ENCODE measurements at regions not wholly inside any gene's neighbourhood (a gene's known extent, or its start where the extent isn't known, plus 50 kb on each side); places are given as distances from the start of the nearest gene placed in this dataset.

DNA sequence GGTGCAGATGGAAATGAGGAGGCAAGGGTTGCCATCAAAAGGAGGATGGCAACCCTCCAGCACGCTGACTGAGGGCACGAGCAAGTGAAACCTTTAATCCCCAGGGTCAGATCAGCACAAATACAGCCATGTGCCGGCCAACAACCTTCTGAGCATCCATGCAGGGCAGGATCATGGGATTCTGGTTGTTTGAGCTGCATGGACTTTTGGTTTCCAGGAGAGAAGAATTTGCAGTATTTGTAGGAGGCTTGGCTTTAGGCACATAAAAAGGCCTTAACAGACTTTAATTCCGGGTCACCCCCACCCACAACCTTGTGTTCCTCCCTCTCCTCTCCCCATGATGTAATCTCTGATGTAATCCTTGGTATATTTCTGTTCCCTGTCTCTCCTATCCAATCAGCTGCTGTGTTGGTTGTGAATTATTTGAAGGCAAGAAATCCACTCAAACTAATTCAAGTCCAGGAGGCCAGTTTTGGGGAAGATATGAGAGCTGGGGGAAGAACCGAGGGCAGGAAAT lies 254.3 kb downstream of the SHQ1 start:
- H3K27ac ChIP-seq (ENCODE audit: insufficient read depth, low read depth, low read length), result no peak overlapping the region
- H3K4me2 ChIP-seq (ENCODE audit: insufficient read depth, low read length), result no peak overlapping the region
- intact Hi-C loops (cut with micrococcal nuclease) (no loop called here), dilution Hi-C loops (cut with MboI; ENCODE audit: extremely low pct_ligation_motif_present, low sequenced_read_pairs) (no loop called here)
- no peaks in the 10 kb centered on the region for H4K20me1 ChIP-seq (replicated peaks; ENCODE audit: control insufficient read depth, extremely low read depth, insufficient read depth, low read length)
- H3K79me2 ChIP-seq (ENCODE audit: control insufficient read depth, insufficient read depth, low read length), result no peaks in the 10 kb centered on the region
- ChIA-PET CTCF (no interaction called here), POLR2A (no interaction called here)
- H3K9me3 ChIP-seq (replicated peaks; ENCODE audit: control insufficient read depth, insufficient read depth, low read length), result no peaks in the 10 kb centered on the region
- H3K4me1 ChIP-seq (ENCODE audit: control insufficient read depth, extremely low read depth, insufficient read depth, low read length), result no peaks in the 10 kb centered on the region
- TF ChIP-seq MAX (IDR thresholded peaks at IDR 0.05; ENCODE audit: insufficient read depth, insufficient read length), result no peak
- no peak for TF ChIP-seq POLR2AphosphoS5 (IDR thresholded peaks at IDR 0.05; ENCODE audit: insufficient read depth, low read depth, low read length)
- TF ChIP-seq MYC (IDR thresholded peaks at IDR 0.05; ENCODE audit: low read depth, low read length), result no peak
- BruUV-seq (replicated peaks), result no TSS peak
- H3K9ac ChIP-seq (replicated peaks; ENCODE audit: extremely low read depth, insufficient read depth, low read length), result no peak overlapping the region
- no peak overlapping the region for H2AFZ ChIP-seq (ENCODE audit: low read depth, low read length)
- H3K36me3 ChIP-seq (ENCODE audit: control insufficient read depth in 2 of 2, extremely low read depth in 1 of 2, insufficient read depth in 2 of 2, low read length in 2 of 2), result no peaks in the 10 kb centered on the region
- FAIRE-seq, result no peak
- no peaks in the 10 kb centered on the region for H3K27me3 ChIP-seq (ENCODE audit: control insufficient read depth in 2 of 2, insufficient read depth in 2 of 2, low read length in 2 of 2)
- no peak overlapping the region for H3K4me3 ChIP-seq (replicated peaks in 1 of 3; ENCODE audit: insufficient read depth in 1 of 3, low read depth in 1 of 3, low read length in 3 of 3)
- DNase-seq (ENCODE audit: low read depth, low spot score), result no peak
- no peaks in the 10 kb centered on the region for H3K9me1 ChIP-seq (replicated peaks; ENCODE audit: control insufficient read depth, extremely low read depth, insufficient read depth, low read length)

DNA sequence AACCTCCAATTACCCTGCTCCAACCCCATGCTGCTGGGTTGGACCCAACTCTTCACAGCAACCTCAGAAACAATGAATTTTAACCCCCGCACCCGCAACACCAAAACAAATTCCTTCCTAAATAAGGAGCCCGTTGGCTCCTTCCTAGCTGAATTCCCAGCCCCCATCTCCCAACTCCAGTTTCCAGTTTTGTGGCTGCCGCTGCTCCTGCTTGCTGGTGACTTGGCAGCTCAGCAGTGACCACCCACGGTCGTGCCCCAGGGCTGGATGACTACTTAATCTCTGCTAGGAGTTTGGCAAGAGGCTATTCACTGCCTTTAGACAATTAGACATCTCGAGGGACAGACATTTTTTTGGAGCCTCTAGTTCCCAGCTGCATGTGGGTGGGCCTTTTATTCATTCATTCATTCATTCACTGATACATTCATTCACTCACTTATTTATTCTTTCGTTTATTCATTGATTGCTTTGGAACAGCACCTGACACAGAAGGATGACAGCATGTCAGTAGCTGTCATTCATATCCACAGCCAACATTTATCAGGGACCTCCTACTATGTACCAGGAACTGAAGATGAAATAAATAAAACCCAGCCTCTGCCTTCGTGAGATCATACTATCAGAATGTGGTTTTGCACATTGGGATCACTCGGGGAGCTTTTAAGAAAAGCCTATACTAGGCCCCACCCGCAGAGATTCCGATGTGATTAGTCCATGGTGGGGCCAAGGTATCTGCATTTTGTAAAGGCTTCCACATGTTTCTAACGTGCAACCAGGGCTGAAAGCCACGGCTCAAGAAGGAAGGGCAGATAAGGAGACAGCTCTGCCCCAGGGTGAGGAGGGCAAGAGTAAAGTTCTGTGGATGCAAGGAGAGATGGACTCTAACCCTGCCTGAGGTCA lies 256.5 kb downstream of the SHQ1 start:
- dilution Hi-C loops (cut with MboI; ENCODE audit: extremely low pct_ligation_motif_present, low sequenced_read_pairs), result no loop called here
- intact Hi-C loops (cut with micrococcal nuclease), result no loop called here
- ChIA-PET CTCF (no interaction called here), POLR2A (no interaction called here)
- Histone ChIP-seq H3K79me2 (ENCODE audit: control insufficient read depth, insufficient read depth, low read length) (no peaks in the 10 kb centered on the region), H3K27ac (ENCODE audit: insufficient read depth, low read depth, low read length) (no peak overlapping the region), H3K4me1 (ENCODE audit: control insufficient read depth, extremely low read depth, insufficient read depth, low read length) (no peaks in the 10 kb centered on the region), H3K9me3 (replicated peaks; ENCODE audit: control insufficient read depth, insufficient read depth, low read length) (no peaks in the 10 kb centered on the region), H3K4me3 (replicated peaks in 1 of 3; ENCODE audit: insufficient read depth in 1 of 3, low read depth in 1 of 3, low read length in 3 of 3) (no peak overlapping the region), H2AFZ (ENCODE audit: low read depth, low read length) (no peak overlapping the region), H3K36me3 (ENCODE audit: control insufficient read depth in 2 of 2, extremely low read depth in 1 of 2, insufficient read depth in 2 of 2, low read length in 2 of 2) (no peaks in the 10 kb centered on the region), H3K9ac (replicated peaks; ENCODE audit: extremely low read depth, insufficient read depth, low read length) (no peak overlapping the region), H4K20me1 (replicated peaks; ENCODE audit: control insufficient read depth, extremely low read depth, insufficient read depth, low read length) (no peaks in the 10 kb centered on the region), H3K4me2 (ENCODE audit: insufficient read depth, low read length) (no peak overlapping the region), H3K9me1 (replicated peaks; ENCODE audit: control insufficient read depth, extremely low read depth, insufficient read depth, low read length) (no peaks in the 10 kb centered on the region), H3K27me3 (ENCODE audit: control insufficient read depth in 2 of 2, insufficient read depth in 2 of 2, low read length in 2 of 2) (no peaks in the 10 kb centered on the region)
- TF ChIP-seq FOS (IDR thresholded peaks at IDR 0.05; ENCODE audit: borderline replicate concordance, insufficient read depth, low read length), result no peak
- no peak for TF ChIP-seq POLR2AphosphoS5 (IDR thresholded peaks at IDR 0.05; ENCODE audit: insufficient read depth, low read depth, low read length)
- no peak for TF ChIP-seq CTCF (IDR thresholded peaks at IDR 0.05; ENCODE audit: extremely low read depth in 1 of 2, insufficient read depth in 1 of 2, low read depth in 1 of 2, low read length in 2 of 2)
- TF ChIP-seq POLR2A (IDR thresholded peaks at IDR 0.05; ENCODE audit: low read depth, low read length), result no peak
- TF ChIP-seq MAX (IDR thresholded peaks at IDR 0.05; ENCODE audit: insufficient read depth, insufficient read length), result no peak
- TF ChIP-seq JUN (IDR thresholded peaks at IDR 0.05; ENCODE audit: borderline replicate concordance, insufficient read depth, insufficient read length, low read depth), result no peak
- TF ChIP-seq MYC (IDR thresholded peaks at IDR 0.05; ENCODE audit: low read depth, low read length), result no peak
- TF ChIP-seq EZH2 (IDR thresholded peaks at IDR 0.05; ENCODE audit: borderline replicate concordance, low read depth, low read length, severe bottlenecking), result no peak
- no peak for TF ChIP-seq GATA2 (IDR thresholded peaks at IDR 0.05; ENCODE audit: insufficient read depth, insufficient read length, low read depth, low read length)
- no TSS peak for BruUV-seq (replicated peaks)
- FAIRE-seq (no peak), DNase-seq (ENCODE audit: low read depth, low spot score) (no peak)

Data from endothelial cell of umbilical vein (primary cell).